ENCODE measurements at regions not wholly inside any gene's neighbourhood (a gene's known extent, or its start where the extent isn't known, plus 50 kb on each side); places are given as distances from the start of the nearest gene placed in this dataset.

DNA sequence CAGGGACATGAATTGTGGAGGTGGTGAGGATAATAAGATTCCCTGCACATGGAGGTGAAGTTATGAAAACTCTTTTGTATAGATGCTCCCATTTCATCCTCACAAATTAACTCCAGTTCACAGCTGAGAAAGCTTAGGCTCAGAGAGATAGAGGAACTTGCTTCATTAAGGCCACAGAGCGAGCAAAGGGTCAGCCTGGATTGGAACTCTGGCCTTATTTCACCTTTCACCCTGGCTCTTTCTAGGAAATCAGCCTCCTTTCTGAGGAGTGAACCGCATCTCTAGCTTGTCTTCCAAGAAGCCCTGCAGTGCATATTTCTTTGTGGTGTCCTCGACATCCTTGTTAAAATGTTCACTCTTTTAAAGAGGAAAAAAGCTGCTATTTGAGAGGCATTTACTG lies 58.0 kb upstream of the SLC25A26 start:
- H3K9me3 ChIP-seq (ENCODE audit: control insufficient read depth, low read length), result no peaks in the 10 kb centered on the region
- WGBS, 2 experiments (ENCODE audit: insufficient coverage in 1 of 2, insufficient read length in 1 of 2), result 87 to 94% methylated on average over 3 of the region's 3 CpGs
- H3K27me3 ChIP-seq (ENCODE audit: control insufficient read depth, insufficient read depth, low read length, poor library complexity, severe bottlenecking), result no peaks in the 10 kb centered on the region
- Mint-ChIP-seq H3K27ac (no peak overlapping the region), H3K4me1 (peaks cover 2% of the 10 kb centered on the region), H3K36me3 (ENCODE audit: low read depth) (no peaks in the 10 kb centered on the region), H3K9me3 (no peaks in the 10 kb centered on the region), H3K4me3 (no peak overlapping the region), H3K27me3 (ENCODE audit: insufficient read depth) (no peaks in the 10 kb centered on the region)
- H3K4me1 ChIP-seq (ENCODE audit: control insufficient read depth, insufficient read depth, low read length), result no peaks in the 10 kb centered on the region
- H3K27ac ChIP-seq (ENCODE audit: low read depth, low read length), result no peak overlapping the region
- TF ChIP-seq, protein P1, sequence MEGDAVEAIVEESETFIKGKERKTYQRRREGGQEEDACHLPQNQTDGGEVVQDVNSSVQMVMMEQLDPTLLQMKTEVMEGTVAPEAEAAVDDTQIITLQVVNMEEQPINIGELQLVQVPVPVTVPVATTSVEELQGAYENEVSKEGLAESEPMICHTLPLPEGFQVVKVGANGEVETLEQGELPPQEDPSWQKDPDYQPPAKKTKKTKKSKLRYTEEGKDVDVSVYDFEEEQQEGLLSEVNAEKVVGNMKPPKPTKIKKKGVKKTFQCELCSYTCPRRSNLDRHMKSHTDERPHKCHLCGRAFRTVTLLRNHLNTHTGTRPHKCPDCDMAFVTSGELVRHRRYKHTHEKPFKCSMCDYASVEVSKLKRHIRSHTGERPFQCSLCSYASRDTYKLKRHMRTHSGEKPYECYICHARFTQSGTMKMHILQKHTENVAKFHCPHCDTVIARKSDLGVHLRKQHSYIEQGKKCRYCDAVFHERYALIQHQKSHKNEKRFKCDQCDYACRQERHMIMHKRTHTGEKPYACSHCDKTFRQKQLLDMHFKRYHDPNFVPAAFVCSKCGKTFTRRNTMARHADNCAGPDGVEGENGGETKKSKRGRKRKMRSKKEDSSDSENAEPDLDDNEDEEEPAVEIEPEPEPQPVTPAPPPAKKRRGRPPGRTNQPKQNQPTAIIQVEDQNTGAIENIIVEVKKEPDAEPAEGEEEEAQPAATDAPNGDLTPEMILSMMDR (conservative IDR thresholded peaks at IDR 0.05), result no peak
- H3K36me3 ChIP-seq (ENCODE audit: control insufficient read depth, insufficient read depth, low read length), result no peaks in the 10 kb centered on the region
- H3K4me3 ChIP-seq (ENCODE audit: low read length), result no peak overlapping the region
- DNase-seq, result no peak
- no peak overlapping the region for H3K9ac ChIP-seq (ENCODE audit: extremely low read depth, low read length, poor library complexity, severe bottlenecking)

DNA sequence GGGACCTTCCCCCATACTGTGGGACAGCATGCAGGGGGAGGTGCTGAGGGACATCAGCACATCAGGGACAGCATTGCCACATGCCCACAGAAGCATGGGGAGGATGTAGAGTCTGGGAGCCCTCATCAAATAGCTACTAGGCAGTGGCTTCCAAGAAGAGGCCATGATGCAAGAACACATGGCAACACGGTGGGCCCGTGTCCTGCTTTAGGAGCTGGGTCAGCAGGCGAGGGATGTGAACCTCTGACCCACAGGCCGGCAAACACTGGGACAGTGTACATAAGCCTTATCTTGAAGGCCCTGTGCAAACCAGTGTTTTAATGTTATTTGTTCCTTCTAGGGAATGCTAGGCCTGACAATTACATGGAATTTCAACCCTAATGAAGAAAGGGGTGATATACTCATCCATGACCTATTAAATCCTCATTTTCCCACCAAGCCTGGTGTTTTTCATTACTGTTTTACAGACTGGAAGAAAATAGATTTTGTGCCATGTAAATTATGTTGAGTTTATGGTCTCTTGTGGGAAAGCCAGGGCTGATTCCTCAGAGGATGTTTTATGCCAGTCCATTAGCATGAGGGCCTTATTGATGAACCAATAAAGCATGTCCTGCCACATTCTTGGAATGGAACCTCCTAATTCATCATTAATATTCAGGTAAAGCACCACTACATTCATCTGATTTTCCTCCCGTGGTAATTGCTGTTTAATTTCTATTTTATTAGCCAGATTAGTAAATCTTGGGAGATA lies 61.7 kb upstream of the SLC25A26 start:
- H3K27ac ChIP-seq (ENCODE audit: low read depth, low read length), result no peak overlapping the region
- 91 to 100% methylated on average over 3 to 5 of the region's 5 CpGs for WGBS, 2 experiments (ENCODE audit: insufficient coverage in 1 of 2, insufficient read length in 1 of 2)
- DNase-seq, result no peak
- H3K4me3 ChIP-seq (ENCODE audit: low read length), result no peak overlapping the region
- H3K27ac Mint-ChIP-seq, result no peak overlapping the region
- H3K4me1 Mint-ChIP-seq, result peaks cover 4% of the 10 kb centered on the region
- no peaks in the 10 kb centered on the region for H3K4me1 ChIP-seq (ENCODE audit: control insufficient read depth, insufficient read depth, low read length)
- no peak overlapping the region for H3K4me3 Mint-ChIP-seq
- H3K9ac ChIP-seq (ENCODE audit: extremely low read depth, low read length, poor library complexity, severe bottlenecking), result no peak overlapping the region
- TF ChIP-seq, protein P1 (conservative IDR thresholded peaks at IDR 0.05), result no peak
- no peaks in the 10 kb centered on the region for H3K36me3 Mint-ChIP-seq (ENCODE audit: low read depth)
- H3K9me3 ChIP-seq (ENCODE audit: control insufficient read depth, low read length), result no peaks in the 10 kb centered on the region
- H3K36me3 ChIP-seq (ENCODE audit: control insufficient read depth, insufficient read depth, low read length), result no peaks in the 10 kb centered on the region
- H3K9me3 Mint-ChIP-seq, result no peaks in the 10 kb centered on the region
- H3K27me3 Mint-ChIP-seq (ENCODE audit: insufficient read depth), result no peaks in the 10 kb centered on the region
- H3K27me3 ChIP-seq (ENCODE audit: control insufficient read depth, insufficient read depth, low read length, poor library complexity, severe bottlenecking), result no peaks in the 10 kb centered on the region

DNA sequence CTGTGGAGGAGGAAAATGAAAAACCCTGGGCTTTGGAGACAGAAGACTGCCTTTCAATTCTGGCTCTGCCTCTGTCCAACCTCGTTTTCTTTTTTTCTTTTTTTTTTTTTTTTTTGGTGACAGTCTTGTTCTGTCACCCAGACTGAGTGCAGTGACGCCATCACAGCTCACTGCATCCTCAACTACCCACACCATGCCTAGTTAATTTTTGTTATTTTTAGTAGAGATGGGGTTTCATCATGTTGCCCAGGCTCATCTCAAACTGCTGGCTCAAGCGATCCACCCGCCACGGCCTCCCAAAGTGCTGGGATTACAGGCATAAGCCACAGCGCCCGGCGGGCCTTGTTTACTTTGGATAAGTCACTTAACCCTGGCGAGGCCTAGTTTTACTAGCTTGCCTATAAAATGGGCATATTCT lies 66.3 kb upstream of the SLC25A26 start:
- no peaks in the 10 kb centered on the region for H3K9me3 Mint-ChIP-seq
- H3K4me1 ChIP-seq (ENCODE audit: control insufficient read depth, insufficient read depth, low read length), result no peaks in the 10 kb centered on the region
- no peak overlapping the region for H3K4me3 ChIP-seq (ENCODE audit: low read length)
- H3K36me3 ChIP-seq (ENCODE audit: control insufficient read depth, insufficient read depth, low read length), result no peaks in the 10 kb centered on the region
- no peaks in the 10 kb centered on the region for H3K36me3 Mint-ChIP-seq (ENCODE audit: low read depth)
- H3K9ac ChIP-seq (ENCODE audit: extremely low read depth, low read length, poor library complexity, severe bottlenecking), result no peak overlapping the region
- peaks cover 13% of the 10 kb centered on the region for H3K4me1 Mint-ChIP-seq
- DNase-seq, result no peak
- H3K27me3 ChIP-seq (ENCODE audit: control insufficient read depth, insufficient read depth, low read length, poor library complexity, severe bottlenecking), result no peaks in the 10 kb centered on the region
- H3K4me3 Mint-ChIP-seq, result no peak overlapping the region
- WGBS, 2 experiments (ENCODE audit: insufficient coverage in 1 of 2, insufficient read length in 1 of 2), result 79 to 93% methylated on average over 3 to 8 of the region's 9 CpGs
- H3K9me3 ChIP-seq (ENCODE audit: control insufficient read depth, low read length), result no peaks in the 10 kb centered on the region
- H3K27me3 Mint-ChIP-seq (ENCODE audit: insufficient read depth), result no peaks in the 10 kb centered on the region
- H3K27ac ChIP-seq (ENCODE audit: low read depth, low read length), result no peak overlapping the region
- no peak overlapping the region for H3K27ac Mint-ChIP-seq
- TF ChIP-seq, protein P1 (conservative IDR thresholded peaks at IDR 0.05), result no peak
